HG02852 (cell line): ENCODE measurements at regions not wholly inside any gene's neighbourhood (a gene's known extent, or its start where the extent isn't known, plus 50 kb on each side); places are given as distances from the start of the nearest gene placed in this dataset.
"Not testable (repeated sequence)": the region's sequence is repeated elsewhere in the genome, so short reads cannot be mapped to it uniquely, and the experiment has no call there.

Experiments used
- ATAC-seq: cut with Tn5 transposase; IDR thresholded peaks from one replicate; pipeline ENCODE4 v1.9.1; 2021; ENCODE audit warnings: mild to moderate bottlenecking, moderate library complexity; ENCODE audit not compliant: unreplicated experiment

- ATAC-seq: no peak
Observed at GRCh38 chr2:210730672-210731071, 174.3 kb downstream of the CPS1 start.

- not testable (repeated sequence) for ATAC-seq
Observed at GRCh38 chr2:210746826-210747225, 190.4 kb downstream of the CPS1 start.

- ATAC-seq: no peak
Observed at GRCh38 chr2:210752532-210752931, 196.1 kb downstream of the CPS1 start.

GRCh38 chr2:210753386-210753785 is 197.0 kb downstream of the CPS1 start:
- no peak for ATAC-seq

DNA sequence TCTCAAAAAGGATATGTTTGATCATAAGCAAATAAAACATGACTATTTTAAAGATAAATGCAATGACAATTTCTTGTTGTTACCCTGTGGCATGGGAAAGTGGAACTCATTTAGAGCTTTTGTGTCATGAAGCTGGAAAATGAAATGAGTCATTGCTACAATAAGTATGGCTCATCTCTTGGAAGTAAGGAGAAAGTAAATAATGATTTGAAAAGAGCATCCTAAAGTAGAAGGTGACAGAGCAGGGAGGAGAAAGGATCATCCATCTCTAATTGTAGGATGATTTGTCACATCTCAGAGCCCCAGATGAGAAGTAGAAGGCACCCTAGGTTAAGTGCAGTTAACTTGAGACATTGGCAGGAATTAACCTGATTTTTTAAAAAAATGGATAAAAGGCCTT is 200.5 kb downstream of the CPS1 start:
- ATAC-seq: no peak

GRCh38 chr2:210762604-210763588 is 206.5 kb downstream of the CPS1 start:
- ATAC-seq: no peak

DNA sequence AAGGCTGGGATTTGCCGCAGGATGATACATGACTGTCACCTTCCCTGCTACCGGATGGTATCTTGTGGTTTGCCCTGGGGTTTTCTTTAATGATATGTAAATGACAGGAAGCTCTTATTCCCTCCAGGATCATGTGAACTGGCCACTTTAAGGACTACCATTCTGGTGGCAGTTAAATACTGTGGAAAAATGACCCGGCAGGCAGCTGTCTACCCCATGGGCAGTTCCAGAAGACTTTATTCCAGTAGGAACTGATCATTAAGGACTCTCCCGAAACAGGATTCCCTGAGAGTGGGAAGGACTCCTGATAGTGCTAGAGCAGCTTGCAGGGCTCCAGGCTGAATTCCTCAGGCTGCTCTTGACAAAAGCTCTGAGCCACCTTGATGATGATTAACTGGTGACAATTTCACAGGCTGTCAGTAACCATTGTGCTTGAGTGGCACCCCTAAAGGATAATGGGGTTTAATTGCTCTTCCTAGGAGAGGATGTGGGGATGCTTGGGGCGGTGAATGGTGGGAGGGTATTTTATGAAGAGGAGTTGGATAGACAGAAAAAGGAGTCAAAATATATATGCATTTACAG is 212.0 kb downstream of the CPS1 start:
- ATAC-seq: no peak

DNA sequence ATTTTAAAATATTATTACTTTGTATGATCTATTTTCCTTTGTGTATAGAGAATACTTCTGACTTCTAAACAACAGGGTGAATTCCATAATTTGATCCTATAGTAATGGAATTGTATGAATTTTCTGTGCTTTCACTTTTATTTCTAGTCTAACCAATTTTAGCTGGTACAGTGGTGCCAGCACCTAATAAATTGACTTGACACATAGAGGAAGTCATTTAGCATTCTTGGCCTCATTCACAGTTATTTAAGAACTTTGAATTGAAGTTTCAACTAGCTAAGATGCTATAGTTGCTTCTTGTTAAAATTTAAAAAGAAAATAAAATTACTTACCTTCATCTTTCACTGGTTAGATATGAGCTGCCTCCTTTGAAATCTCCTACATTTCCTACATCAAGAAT is 220.4 kb downstream of the CPS1 start:
- no peak for ATAC-seq

DNA sequence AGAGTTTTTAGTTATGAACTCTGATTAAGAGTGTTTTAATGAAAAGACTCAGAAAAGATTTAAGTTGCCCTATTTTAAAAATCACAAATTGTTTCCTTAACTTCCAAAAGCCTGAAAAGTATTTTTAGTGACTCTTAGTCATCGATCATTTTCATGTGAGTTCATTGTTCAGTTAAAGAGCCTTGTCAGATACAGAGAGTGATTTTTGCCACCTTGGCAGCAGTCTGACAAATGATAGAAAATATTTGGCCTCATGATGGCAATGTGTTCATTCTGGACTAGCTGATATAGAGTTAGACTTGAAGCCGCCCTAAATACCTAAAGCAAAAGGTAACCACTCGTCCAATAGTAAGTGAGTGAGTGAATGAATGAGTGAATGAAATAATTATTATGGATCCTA is 225.8 kb downstream of the CPS1 start:
- no peak for ATAC-seq

- ATAC-seq: not testable (repeated sequence)
Observed at GRCh38 chr2:210787831-210788230, 231.4 kb downstream of the CPS1 start.

DNA sequence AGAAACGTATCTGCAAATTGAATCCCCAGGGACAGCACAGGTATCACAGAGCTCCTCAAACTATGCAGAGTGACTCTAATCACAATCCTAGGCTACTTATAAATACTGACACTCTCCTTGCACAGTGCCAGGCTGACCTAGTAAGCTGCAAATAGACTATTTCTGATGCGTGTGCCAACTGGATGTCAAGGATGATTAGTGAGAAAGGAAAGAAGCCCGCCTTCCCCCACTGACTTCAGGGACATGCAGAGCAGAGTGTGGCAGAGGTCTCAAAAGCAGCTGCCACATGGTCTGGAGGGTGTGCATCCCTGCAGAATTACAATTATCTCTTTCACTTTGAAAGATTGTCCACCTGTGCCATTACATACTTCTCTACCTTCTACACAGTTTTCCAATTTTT is 235.6 kb downstream of the CPS1 start:
- ATAC-seq: no peak

GRCh38 chr2:210795506-210795905 is 239.1 kb downstream of the CPS1 start:
- ATAC-seq: no peak

- ATAC-seq: no peak
Observed at GRCh38 chr2:210798180-210798579, 241.8 kb downstream of the CPS1 start.

GRCh38 chr2:210814251-210815025 is 258.0 kb downstream of the CPS1 start:
- ATAC-seq: no peak

DNA sequence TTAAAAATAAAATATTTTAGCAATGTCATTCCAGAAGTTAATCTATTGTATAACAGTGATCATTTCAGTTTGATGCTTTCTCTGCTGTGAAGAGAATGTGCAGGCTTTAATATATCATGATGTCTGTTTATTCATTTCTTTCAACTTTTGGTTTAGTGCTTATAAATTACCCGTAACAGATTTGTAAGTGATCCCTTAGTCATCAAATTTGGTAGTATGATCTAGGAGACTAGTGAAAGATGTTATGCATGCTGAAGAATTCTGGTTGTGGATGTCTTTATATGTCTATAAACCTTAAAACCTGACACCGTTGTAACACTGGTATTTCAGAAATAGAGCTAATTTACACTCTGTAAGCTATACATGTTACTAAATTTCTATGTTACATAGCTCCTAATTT is 260.4 kb downstream of the CPS1 start:
- ATAC-seq: no peak

- ATAC-seq: no peak
Observed at GRCh38 chr2:210818473-210818872, 262.1 kb downstream of the CPS1 start.

DNA sequence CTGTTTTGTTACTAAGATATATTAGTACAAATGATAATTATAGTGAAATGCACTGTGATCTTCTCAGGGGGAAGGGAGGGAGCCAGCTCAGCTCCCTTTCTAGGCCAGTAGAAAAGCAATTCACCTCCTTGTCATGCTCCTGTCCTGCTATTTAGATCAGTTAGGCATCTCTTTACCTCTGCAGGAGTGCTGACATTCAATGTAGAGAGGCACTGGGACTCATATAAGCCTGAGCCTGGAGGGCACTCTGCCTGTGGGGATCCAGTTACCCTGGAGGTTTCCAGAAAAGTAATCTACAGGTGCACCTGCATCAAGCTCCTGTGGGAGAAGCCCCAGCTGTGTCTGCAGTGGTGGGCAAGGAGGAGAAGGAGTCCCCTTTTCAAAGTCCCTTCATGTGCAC is 277.0 kb downstream of the CPS1 start:
- ATAC-seq: no peak

DNA sequence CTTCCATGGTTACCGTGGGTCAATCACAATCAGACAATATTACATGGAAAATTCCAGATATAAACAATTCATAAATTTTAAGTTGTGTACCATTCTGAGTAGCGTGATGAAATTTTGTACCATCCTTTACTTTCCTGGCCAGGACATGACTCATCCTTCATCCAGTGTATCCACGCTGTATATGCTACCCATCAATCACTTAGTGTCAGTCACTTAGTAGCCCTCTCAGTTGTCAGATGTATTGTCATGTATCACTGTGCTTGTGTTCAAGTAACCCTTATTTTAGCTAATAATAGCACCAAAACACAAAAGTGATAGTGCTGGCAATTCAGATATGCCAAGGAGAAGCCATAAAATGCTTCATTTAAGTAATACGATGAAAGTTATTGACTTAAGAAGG is 282.6 kb downstream of the CPS1 start:
- ATAC-seq: no peak

DNA sequence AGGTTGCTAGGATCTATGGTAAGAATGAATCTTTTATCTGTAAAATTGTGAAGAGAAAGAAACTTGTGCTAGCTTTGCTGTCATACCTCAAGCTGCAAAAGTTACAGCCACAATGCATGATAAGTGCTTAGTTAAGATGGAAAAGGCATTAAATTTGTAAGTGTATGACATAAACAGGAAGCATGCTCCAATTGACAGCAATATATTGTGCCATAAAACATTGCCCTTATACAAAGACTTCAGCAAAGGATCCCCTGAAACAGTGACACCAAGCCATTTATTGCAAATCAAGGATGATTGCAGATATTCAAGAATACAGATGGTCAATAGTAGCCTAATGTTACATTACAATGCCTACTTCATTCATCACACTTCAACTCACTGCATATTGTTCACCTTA is 283.1 kb downstream of the CPS1 start:
- ATAC-seq: no peak

DNA sequence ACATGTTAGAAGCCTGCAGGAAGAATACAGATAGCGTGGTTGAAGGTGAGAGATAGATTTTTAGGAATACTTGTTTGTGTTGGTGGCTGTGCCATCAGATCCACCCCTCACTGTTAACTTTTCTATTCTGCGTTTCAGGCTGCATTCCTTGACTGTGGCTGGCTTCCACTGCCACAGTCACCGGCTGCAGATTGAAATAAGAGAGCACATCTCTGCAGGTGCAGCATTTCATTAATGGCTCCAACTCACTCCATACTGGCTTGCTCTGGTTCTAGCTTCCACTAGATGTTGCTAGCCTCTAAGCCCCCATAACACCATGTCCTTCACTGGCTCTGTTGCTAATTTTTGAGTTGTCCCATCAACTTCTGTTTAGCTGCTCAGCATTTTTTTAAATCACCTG is 286.5 kb downstream of the CPS1 start:
- no peak for ATAC-seq

DNA sequence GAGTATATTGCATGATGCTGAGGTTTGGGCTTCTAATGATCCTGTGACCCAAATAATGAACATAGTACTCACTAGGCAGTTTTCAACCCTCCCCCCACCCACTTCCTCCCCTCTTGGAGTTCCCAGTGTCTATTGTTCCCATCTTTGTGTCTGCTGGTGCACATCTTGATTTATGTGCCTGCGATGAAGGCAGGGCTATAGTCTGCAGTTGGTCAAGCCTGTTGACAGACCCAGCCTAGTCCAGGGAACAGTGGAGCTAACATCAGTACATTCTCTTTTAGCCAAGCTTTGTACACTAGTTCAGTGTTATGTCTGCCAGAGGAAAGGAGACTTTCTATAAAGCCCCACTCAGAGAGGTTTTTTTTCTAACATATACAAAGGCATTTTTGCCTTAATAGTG is 287.6 kb downstream of the CPS1 start:
- no peak for ATAC-seq

DNA sequence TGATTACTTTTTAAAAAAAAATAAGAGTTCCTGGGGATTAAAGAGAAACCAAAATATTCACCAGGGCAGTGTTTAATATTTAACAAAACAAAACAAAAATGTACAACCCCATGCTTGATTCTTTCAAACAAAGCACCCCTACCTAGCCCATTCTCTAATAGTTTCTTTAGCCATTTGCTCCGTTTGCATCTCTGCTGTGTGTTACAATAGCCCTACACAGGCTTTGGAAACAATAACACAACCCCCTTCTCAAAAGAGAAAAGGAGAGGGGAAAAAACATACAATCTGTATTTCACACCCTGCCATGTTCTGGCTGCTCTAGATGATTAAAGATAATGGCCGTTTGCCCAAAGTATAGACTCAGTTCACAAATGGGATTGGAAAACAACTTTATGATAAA is 302.9 kb downstream of the CPS1 start:
- ATAC-seq: no peak
